ENCODE measurements at regions not wholly inside any gene's neighbourhood (a gene's known extent, or its start where the extent isn't known, plus 50 kb on each side); places are given as distances from the start of the nearest gene placed in this dataset.
"Not testable (repeated sequence)": the region's sequence is repeated elsewhere in the genome, so short reads cannot be mapped to it uniquely, and the experiment has no call there.

- no peak for DNase-seq (ENCODE audit: extremely low spot score in 2 of 2)
- Histone ChIP-seq H3K4me3 (no peak overlapping the region), H3K27ac (no peak overlapping the region), H3K36me3 (no peaks in the 10 kb centered on the region), H3K9me3 (no peaks in the 10 kb centered on the region), H3K4me1 (no peaks in the 10 kb centered on the region), H3K27me3 (no peaks in the 10 kb centered on the region)
- TF ChIP-seq CTCF (IDR thresholded peaks at IDR 0.05) (no peak), POLR2A (IDR thresholded peaks at IDR 0.05) (no peak), POLR2AphosphoS5 (IDR thresholded peaks at IDR 0.05; ENCODE audit: insufficient read depth in 1 of 2, low read depth in 1 of 2) (no peak)
- intact Hi-C loops (cut with DNase I): no loop called here
Measured at GRCh38 chr18:47701134-47701533, 229.3 kb downstream of the SMAD2 start.

- Histone ChIP-seq H3K27ac (no peak overlapping the region), H3K4me3 (no peak overlapping the region), H3K36me3 (no peaks in the 10 kb centered on the region), H3K4me1 (no peaks in the 10 kb centered on the region), H3K9me3 (no peaks in the 10 kb centered on the region), H3K27me3 (no peaks in the 10 kb centered on the region)
- no peak for DNase-seq (ENCODE audit: extremely low spot score in 2 of 2)
- TF ChIP-seq POLR2A (IDR thresholded peaks at IDR 0.05): no peak
- no peak for TF ChIP-seq POLR2AphosphoS5 (IDR thresholded peaks at IDR 0.05; ENCODE audit: insufficient read depth in 1 of 2, low read depth in 1 of 2)
- no peak for TF ChIP-seq CTCF (IDR thresholded peaks at IDR 0.05)
- intact Hi-C loops (cut with DNase I): no loop called here
Measured at GRCh38 chr18:47696870-47697269, 233.6 kb downstream of the SMAD2 start.

- Histone ChIP-seq H3K27ac (no peak overlapping the region), H3K36me3 (no peaks in the 10 kb centered on the region), H3K4me1 (no peaks in the 10 kb centered on the region), H3K4me3 (no peak overlapping the region), H3K9me3 (no peaks in the 10 kb centered on the region), H3K27me3 (no peaks in the 10 kb centered on the region)
- TF ChIP-seq POLR2AphosphoS5 (IDR thresholded peaks at IDR 0.05; ENCODE audit: insufficient read depth in 1 of 2, low read depth in 1 of 2) (no peak), POLR2A (IDR thresholded peaks at IDR 0.05) (no peak), CTCF (IDR thresholded peaks at IDR 0.05) (no peak)
- intact Hi-C loops (cut with DNase I): no loop called here
- DNase-seq (ENCODE audit: extremely low spot score in 2 of 2): no peak
Measured at GRCh38 chr18:47691611-47692010, 238.8 kb downstream of the SMAD2 start.

- intact Hi-C loops (cut with DNase I); H3K9me3 ChIP-seq; H3K4me1 ChIP-seq; H3K36me3 ChIP-seq; H3K27me3 ChIP-seq; DNase-seq (ENCODE audit: extremely low spot score in 2 of 2); H3K27ac ChIP-seq; H3K4me3 ChIP-seq: not testable (repeated sequence)
Measured at GRCh38 chr18:47690778-47691177, 239.7 kb downstream of the SMAD2 start.

- Histone ChIP-seq H3K27ac (no peak overlapping the region), H3K27me3 (no peaks in the 10 kb centered on the region), H3K4me3 (no peak overlapping the region), H3K9me3 (no peaks in the 10 kb centered on the region), H3K4me1 (no peaks in the 10 kb centered on the region), H3K36me3 (no peaks in the 10 kb centered on the region)
- no peak for TF ChIP-seq CTCF (IDR thresholded peaks at IDR 0.05)
- no peak for TF ChIP-seq POLR2A (IDR thresholded peaks at IDR 0.05)
- TF ChIP-seq POLR2AphosphoS5 (IDR thresholded peaks at IDR 0.05; ENCODE audit: insufficient read depth in 1 of 2, low read depth in 1 of 2): no peak
- intact Hi-C loops (cut with DNase I): no loop called here
- no peak for DNase-seq (ENCODE audit: extremely low spot score in 2 of 2)
Measured at GRCh38 chr18:47689371-47689770, 241.1 kb downstream of the SMAD2 start.

GRCh38 chr18:47686806-47687205 lies 243.7 kb downstream of the SMAD2 start:
- no peak overlapping the region for H3K27ac ChIP-seq
- H3K27me3 ChIP-seq: no peaks in the 10 kb centered on the region
- no peak for TF ChIP-seq POLR2A (IDR thresholded peaks at IDR 0.05)
- no peak for TF ChIP-seq CTCF (IDR thresholded peaks at IDR 0.05)
- H3K4me1 ChIP-seq: no peaks in the 10 kb centered on the region
- intact Hi-C loops (cut with DNase I): no loop called here
- no peaks in the 10 kb centered on the region for H3K9me3 ChIP-seq
- DNase-seq (ENCODE audit: extremely low spot score in 2 of 2): no peak
- H3K4me3 ChIP-seq: no peak overlapping the region
- H3K36me3 ChIP-seq: no peaks in the 10 kb centered on the region

All from vagina (tissue), 2 donors.